ENCODE measurements at regions not wholly inside any gene's neighbourhood (a gene's known extent, or its start where the extent isn't known, plus 50 kb on each side); places are given as distances from the start of the nearest gene placed in this dataset.

GRCh38 chr1:209503196-209503595 lies 80.3 kb upstream of the CAMK1G start:
- no peak for TF ChIP-seq CTCF (tag by site-specific recombination; IDR thresholded peaks at IDR 0.05)
- no peak for TF ChIP-seq PBX3 (CRISPR knock-in tag; IDR thresholded peaks at IDR 0.05)
- TF ChIP-seq ZNF621 (tag by site-specific recombination; IDR thresholded peaks at IDR 0.05) = no peak
- TF ChIP-seq GLI2 (tag by site-specific recombination; IDR thresholded peaks at IDR 0.05; ENCODE audit: borderline replicate concordance, low read depth) = no peak
- TF ChIP-seq ZBTB17 (tag by site-specific recombination; IDR thresholded peaks at IDR 0.05) = no peak
- no peak for TF ChIP-seq ZEB2 (tag by site-specific recombination; IDR thresholded peaks at IDR 0.05)
- TF ChIP-seq PRDM1 (tag by site-specific recombination; IDR thresholded peaks at IDR 0.05) = no peak
- TF ChIP-seq ZNF701 (tag by site-specific recombination; IDR thresholded peaks at IDR 0.05) = no peak
